D341Med (cell line): ENCODE measurements at regions not wholly inside any gene's neighbourhood (a gene's known extent, or its start where the extent isn't known, plus 50 kb on each side); places are given as distances from the start of the nearest gene placed in this dataset.

Experiments used
- DNase-seq: peaks from one replicate; pipeline ENCODE4 v3.0.0; 2012; ENCODE audit warnings: low spot score

DNA sequence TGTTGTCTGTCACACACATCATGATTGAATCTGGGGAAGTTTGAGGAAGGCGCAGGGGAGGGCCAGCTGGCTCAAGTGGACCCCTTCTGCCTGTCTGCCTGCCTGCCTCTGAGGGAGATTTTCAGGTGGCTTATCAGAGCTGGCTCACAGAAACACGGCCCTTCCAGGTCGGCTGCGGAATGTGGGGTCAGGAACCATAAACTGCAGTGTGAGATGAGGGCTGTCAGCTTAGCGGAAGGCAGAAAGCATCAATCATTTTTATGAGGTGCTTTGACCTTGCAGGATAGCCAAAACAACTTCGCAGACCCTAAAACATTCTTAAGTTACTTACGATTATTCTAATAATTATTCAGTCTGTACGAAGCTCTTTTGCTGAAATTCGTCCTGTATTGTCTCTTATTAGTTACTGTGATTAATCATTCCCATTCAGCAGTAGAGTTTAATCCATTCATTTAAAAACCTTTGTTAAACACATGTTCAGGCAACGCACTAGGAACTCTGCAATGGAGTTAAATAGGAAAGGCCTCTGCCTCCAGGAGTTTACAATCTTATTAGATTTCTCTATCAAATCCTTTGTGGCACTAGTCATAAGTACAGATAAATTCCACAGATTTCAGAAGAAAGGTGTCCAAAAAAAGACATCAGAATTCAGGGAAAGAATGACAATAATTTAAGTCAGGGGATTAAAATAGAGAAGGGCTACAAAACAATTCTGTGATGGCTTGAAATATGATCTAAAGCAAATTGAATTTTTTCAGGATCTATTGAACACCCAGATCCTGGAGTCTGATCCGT, 371.6 kb downstream of the HRH4 start:
- no peak for DNase-seq

DNA sequence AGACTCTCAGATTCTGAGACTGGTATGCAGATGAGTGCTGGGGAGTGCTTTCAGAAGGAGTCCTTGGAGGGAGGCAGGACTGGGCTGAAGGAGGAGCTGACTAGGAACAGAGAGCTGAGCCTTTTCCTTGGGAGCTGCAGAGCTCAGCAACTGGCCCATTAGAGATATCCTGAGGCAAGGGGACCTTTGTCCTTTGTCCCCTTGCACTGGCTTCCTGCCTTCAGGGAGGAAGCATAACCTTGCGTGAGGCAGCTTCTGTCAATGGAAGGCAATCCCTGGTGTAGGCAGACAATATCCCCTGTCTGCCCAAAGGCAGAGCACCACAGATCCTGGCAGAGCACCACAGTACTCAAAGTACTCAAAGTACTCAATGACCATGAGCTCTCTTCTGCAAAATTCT, 375.3 kb downstream of the HRH4 start:
- no peak for DNase-seq

DNA sequence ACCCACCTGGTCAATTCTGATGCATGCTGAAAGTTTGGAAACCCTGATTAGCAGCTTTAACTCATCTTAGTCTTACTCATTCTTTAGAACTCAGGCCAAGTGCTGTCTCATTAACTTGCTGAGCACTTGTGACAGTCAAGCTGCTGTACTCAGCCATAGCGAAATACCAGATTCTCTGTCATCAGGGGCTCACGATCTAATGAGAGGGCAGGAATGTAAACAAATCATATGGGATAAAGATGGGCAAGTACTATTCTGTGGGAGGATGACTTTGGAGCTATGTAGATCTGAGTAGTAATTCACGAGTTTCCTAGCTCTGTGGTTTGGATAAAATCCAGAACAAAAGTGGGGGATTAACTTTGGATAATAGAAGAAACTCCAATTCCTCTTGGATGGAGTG, 376.6 kb downstream of the HRH4 start:
- DNase-seq: no peak

DNA sequence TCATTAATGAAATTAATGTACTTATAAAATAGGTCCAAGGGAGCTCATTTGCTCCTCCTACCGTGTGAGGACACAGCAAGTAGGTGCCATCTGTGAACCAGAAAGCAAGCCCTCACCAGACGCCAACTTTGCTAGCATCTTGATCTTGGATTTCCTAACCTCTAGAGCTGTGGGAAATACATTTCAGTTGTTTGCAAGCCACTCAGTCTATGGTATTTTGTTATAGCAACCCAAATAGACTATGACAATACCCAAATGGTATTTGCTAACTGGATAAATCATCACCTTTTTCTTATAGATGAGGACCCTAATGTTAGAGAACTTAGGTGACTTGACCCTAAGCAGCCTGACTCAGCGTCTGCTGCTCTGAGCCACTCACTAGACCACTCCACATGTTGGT, 379.6 kb downstream of the HRH4 start:
- no peak for DNase-seq

DNA sequence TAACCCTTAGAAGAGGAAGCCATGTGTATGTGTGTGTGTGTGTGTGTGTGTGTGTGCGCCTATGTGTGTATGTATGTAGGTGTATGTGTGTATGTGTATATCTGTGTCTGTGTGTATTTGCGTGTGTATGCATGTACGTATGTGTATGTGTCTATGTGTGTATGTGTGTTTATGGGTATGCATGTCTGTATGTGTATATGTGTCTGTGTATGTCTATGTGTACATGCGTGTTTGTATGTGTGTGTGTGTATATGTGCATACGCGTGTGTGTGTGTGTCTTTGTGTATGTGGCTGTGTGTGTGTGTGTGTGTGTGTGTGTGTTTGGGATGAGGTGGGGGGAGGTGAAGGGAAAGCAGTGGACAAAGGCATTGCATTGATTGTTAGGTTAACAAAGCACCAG, 380.2 kb downstream of the HRH4 start:
- DNase-seq: no peak

DNA sequence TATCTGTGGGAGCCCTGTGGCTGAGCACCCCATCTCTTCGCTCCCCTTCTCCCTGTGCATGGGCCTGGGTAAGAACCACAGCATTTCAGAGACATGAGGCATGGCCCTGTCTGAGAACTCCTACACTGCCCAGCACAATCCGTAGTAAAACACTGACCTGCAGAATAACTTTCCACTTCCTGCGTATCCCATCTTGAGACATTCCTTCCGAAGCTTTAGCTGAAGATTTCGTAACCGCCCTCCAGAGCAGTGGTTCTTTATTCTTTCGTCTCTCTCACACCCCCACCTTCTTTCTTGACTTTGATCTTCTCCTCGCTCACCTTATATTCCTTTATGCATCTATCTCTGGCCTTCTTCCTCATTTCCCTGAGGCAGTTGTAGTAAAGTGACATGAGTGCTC, 381.1 kb downstream of the HRH4 start:
- no peak for DNase-seq

DNA sequence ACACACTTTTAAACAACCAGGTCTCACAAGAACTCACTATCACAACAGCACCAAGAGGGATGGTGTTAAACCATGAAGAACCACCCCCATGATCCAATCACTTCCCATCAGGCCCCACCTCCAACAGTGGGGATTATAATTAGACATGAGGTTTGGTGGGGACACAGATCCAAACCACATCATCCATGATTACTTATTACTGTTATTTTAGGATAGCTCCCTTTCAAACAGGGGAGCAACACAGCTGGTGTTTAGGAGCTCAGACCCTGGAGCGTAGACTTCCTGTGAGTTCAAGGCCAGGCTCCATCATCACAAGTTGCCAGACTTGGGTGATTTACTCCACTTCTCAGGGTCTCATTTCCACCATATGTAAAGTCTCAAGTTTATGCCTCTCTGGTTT, 382.7 kb downstream of the HRH4 start:
- DNase-seq: no peak

DNA sequence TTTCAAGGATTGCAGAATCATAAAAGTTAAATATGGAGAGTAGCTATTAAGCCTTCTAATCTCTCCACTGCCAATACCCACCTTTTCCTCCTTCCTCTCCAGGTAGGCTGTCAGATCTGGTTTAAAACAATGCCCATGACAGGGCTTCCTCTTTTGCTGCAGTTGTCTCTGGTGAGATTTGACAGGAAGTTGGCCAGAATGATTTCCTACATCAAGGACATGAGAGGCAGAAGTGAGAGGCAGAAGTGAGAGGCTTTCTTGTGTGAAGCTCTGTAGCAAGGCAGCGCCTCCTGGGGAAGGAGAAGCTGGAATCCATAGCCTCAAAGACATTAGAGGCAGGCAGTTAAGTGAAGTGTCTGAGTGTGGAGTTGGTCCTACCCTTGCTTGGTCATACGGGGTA, 385.7 kb downstream of the HRH4 start:
- DNase-seq: no peak

DNA sequence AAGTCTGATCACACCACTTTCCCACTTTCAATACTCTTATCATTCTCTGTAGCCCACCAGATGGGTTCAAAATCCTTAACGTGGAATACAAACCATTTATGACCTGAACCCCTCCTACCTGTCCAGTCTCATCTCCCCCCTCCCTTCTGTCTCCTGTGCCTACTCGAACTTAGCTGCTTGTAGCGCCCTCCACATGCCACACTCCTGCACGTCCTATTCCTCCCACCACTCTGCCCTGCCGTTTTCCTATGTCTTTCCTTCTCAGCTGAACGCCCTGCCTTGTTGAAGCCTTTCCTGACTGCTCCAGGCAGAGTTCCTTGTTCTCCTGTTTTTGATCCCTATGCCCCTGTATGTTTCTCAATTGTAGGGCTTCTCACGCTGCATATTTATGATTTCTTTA, 390.1 kb downstream of the HRH4 start:
- DNase-seq: no peak

DNA sequence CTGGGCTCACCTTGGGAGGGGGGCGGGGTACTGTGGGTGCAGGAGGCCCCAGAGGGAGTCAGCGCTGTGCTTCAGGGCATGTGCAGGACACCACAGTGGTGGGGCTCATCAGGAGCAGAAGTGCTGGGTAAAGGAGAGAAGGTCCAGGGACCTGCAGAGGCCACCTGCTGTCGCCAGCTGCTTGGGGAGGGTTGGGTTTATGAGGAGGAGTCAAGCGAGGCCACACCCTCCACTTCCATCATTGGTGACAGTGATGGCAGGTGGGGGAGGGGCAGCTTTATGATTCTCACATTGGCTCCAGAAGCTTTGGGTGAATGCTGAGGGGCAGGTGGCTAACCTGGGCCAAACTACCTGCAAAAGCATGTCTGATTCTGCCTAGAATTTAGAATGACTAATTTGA, 392.6 kb downstream of the HRH4 start:
- no peak for DNase-seq

DNA sequence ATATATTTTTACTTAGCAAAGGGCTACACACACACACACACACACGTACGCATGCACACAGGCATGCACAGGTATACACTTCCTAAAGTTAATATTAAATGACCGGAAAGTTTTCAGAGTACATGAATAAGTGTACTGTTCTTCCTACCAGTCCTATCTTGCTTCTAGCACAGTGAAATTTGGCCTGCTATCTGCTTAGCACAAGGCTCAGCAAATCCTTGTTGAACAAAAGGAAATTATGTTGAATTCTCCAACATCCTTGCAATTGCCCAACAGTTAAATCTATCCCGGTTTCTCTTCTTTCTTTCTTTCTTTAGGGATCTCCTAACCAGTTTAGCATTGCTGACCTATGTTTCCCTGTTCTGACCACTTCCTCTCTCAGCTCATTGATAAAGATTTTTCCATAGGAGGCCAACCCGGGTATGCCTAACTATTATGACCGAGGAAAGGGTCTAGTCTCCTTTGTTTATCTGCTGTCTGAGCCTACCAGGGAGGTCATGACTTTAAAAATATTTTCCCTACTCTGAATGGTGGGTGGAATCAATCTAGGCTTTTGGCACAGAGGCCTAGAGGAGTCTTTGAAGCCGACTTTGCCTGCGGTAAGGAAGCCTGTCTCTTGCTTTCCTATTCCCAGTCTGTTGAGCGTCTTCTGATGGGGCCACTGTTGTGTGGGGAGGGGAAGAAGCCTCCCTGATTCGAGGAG, 400.7 kb downstream of the HRH4 start:
- no peak for DNase-seq

DNA sequence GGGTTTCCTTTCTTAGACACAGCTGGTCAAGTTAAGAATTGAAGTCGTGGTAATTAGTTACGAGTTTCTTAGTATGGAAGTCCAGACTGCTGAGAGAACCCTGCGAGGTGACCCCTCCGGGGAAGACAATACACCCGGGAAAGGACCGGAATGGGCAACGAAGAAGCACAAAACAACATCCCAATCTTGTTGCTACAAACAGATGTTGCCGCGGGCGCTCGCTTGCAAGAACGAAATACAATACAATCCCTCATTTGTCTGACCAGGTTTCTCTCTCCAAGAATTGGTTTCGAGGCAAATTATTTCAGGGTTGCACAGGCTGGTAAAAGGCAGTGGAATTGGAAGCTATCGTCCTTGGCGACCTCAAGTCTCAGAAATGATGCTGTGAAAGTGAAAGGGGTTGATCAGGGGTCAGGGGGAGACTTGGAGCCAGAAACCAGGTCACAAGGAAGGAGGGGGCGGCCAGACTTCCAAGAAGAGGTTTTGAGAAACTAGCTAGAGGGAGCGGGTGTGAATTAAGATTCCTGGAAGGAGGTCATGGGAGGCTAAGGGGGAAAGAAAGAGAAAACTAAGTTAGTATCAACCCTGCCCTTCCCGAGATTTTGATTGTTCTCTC, 401.9 kb downstream of the HRH4 start:
- no peak for DNase-seq

DNA sequence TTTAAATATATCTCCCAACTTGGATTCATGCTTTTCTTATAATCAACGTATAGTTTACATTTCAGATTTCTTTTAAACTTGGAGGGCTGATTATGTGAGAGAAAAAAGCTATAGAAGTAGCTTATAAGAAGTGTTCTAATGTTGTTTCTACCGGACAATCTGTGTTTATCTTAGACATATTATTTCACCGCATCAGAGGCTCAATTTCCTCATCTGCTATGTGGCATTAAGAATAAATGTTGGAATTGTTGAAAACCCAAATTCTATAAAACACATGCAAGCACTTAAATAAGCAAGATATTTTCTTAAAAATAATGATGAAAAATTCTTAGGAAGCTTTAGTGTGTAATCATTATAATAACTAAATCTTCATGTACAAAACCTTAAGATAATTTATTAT, 407.9 kb downstream of the HRH4 start:
- DNase-seq: no peak

DNA sequence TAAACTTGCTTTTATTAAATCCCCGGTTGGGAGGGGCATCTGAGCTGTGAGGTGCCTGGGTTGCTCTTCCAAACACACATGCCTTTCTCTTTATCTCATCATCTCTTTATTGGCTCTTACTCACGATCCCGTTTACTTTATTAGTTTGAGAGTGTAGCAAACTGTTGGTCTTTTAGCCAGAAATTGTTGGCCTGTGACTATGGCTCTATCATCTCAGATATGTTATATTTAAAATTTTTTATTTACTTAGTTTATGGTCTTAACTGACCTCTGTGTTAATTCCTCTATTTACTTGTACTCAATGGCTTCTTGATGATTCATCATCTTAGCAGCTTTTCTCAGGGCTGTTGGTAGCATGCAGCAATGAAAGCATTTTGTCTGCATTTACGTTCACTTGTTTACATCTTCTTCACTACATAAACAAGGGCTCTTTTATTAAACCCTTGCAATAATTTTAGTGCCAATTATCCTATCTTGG, 408.4 kb downstream of the HRH4 start:
- no peak for DNase-seq

DNA sequence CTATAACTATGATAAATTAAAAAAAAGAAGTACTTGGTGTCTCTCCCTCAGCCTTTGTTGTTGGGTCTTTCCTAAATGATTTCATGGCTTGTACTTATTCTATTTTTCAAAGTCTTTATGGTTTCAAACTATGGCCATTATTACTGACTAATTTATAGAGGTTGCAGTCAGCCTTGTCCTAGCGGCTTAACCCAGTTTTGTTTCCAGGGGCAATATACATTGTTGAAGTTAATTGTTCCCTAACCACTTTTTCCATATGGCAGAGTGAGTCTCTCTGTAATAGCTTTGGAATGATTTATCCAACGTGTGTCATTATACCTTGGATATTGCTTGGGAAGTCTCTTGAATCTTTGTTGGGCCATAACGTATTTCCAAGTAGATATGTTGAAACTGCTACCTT, 408.8 kb downstream of the HRH4 start:
- no peak for DNase-seq

DNA sequence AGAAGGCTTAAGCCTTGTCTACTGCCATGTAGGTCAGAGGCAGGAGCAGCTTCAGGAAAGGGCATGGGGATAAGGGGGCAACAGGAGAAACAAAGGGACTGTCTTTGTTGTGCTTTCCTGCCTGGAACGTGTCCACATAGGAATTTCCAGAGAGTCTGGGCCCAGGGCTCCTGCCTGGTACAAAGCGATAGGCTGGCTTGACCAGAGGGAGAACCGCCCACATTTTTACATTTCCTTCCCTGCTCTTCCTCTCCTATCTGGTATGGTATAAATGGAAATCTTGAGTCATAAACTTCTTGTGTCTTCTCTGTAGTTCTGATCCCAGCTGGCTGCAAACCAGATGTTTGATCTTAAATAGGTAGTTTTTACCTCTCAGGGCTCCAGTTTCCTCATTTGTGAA, 414.8 kb downstream of the HRH4 start:
- no peak for DNase-seq

DNA sequence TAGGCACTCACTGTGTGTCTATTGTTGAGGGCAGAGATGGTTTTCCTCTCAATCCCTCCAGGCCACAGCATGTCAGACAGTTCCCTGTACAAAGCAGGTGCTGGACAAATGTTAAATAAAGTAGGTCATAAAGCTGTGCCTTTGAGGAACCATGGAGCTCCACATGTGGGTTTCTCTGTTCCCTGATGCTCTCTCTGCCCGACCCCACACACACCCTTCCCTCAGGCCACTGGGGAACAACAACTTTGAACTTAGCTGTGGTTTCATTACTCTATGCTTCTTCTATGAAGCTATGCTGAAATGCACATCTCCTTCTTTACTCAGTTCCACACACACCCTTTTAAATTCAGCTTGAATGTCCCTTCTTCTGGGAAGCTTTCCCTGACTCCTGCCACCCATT, 415.3 kb downstream of the HRH4 start:
- DNase-seq: no peak

DNA sequence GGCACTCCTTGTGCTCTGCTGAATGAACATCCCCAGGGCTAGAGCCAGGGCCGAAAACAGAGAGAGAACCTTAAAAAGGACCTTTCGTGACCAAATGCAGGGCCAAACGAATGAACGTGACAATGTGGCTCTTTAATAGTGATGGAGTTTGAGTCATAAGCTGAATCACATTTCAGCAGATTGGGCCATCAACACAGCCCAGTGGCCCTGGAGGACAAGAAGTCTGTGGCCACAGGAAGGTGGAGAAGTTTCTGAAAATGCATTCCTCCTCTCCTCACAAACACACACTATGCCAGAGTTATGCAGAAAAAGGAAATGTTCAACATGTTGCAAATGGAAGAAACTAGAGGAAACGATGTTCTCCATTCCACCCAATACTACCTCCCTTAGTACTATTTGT, 415.8 kb downstream of the HRH4 start:
- no peak for DNase-seq

DNA sequence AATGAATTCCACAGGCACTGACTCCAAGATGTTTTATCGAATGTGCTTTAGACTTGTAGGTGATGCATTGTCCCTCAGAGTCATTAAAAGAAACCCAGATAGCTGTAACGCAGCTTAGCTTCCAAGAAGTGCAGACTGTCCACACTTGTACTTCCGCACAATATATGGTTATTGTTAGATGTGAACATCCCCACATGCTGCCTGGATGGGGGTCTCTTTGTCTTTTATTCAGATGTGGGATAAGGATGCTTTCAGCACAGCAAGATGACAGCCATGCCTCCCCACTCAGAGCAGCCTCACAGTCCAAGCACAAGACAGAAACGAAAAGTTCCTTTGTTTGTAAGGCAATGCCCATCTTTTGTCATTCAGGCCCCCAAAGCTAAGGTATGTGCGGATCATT, 416.6 kb downstream of the HRH4 start:
- DNase-seq: no peak

DNA sequence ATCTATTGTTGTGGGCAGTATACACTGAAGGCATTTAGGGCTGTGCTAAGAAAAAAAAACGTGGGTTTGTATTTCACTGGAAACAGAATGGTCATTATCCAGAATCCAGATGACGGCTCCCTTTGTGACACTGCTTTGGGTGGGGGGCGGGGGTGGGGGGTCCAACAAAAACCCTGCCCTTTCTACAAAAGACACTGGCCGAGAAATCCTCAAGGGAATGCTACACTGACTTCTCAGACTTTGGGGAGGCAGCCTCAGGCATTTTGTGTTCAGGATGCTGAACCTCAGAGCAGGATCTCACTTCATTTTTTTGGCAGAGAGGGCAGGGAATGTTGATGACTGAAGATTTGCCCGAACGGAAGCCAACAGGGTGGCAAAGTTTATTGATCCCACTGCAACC, 417.1 kb downstream of the HRH4 start:
- no peak for DNase-seq

DNA sequence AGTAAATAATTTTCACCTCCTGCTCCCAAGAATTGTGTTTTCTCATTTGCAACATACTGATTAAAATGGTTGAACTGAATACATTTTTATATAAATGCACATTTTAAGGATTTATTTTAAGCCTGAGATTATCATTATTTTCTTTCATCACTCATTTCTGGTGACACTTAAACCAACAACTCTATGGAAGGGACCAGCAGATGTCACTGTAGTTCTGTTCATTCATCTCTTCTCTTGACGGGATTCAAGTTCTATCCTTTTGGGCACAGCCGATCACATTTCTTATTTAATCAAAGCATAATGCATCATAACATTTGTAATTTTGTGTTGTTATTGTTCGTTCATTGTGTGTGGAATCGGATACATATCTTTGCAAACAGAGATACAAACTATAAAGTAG, 417.9 kb downstream of the HRH4 start:
- DNase-seq: peak; percentile 45

DNA sequence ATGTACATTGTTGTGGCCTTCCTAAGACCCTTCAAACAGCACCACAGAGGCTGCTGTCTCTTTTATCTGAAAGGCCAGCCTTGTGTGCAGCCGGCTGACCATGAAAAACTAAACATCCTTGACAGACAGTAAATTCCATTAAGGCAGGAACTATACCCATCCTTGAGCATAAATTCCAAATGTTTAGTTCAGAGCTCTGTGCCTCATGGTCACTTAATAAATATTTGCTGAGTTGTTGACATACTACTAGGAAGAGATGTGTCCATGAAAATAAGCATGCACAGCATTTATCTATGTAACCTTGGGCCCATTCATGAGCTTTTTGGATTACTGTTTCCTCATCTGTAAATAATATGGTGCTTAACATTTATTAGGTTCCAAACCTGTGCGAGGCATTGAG, 424.8 kb downstream of the HRH4 start:
- no peak for DNase-seq

DNA sequence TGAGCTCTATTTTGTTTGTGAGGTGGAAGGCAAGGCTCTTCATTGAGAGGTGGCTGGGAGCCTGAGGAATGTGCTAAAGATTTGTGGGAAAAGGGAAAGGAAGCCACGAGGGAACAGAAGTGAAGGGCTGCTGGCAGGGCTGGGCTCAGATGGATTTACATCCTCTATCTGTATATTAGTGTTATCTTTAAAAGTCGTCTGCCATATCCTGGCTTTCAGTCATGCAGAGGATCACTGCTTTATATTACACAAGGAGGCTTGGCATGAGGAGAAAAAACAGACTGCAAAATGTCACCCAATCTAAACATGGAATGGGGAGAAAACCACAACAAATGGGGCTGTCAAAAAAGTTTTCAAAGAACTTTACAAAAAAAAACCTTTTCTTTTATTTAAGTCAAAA, 434.4 kb downstream of the HRH4 start:
- no peak for DNase-seq
